A549 (cell line): ENCODE measurements at regions not wholly inside any gene's neighbourhood (a gene's known extent, or its start where the extent isn't known, plus 50 kb on each side); places are given as distances from the start of the nearest gene placed in this dataset.

ENCODE experiments used
- BHLHE40 ChIP-seq: IDR thresholded peaks from 2 replicates; pipeline ENCODE4 v1.6.1; 2012; ENCODE audit warnings: low read depth, low read length, inconsistent platforms
- CBX8 ChIP-seq: fragments of 200-600 bp; sonication (generic); IDR thresholded peaks from 2 replicates; pipeline ENCODE4 v1.6.1; 2016
- CTCF ChIP-seq: fragments of >200 bp; sonication (Bioruptor Twin); formaldehyde crosslinking; IDR thresholded peaks from 3 replicates; pipeline ENCODE4 v1.5.1; 2016

- no peak for TF ChIP-seq CTCF
- no peak for TF ChIP-seq BHLHE40
- TF ChIP-seq CBX8, result no peak
Measured at GRCh38 chr9:107103621-107104020, 179.5 kb upstream of the RAD23B start.
